Neural cell (in vitro differentiated cells): ENCODE measurements at regions not wholly inside any gene's neighbourhood (a gene's known extent, or its start where the extent isn't known, plus 50 kb on each side); places are given as distances from the start of the nearest gene placed in this dataset.

Experiments
- H2AFZ ChIP-seq: fragments of 200-600, 300-800 bp; sonication (generic), shearing (Covaris generic); 2 replicates; pipeline ENCODE4 v1.6.0; 2014; ENCODE audit warnings: low read depth, mild to moderate bottlenecking, antibody characterized with exemption, low read length, moderate library complexity
- H3F3A ChIP-seq: fragments of 200-600 bp; shearing (Covaris generic); 2 replicates; pipeline ENCODE4 v1.6.1; 2016; ENCODE audit warnings: mild to moderate bottlenecking, moderate library complexity, mixed read lengths, antibody characterized with exemption, low read length; ENCODE audit not compliant: insufficient read depth, poor library complexity, severe bottlenecking
- H3K27ac ChIP-seq: fragments of 200-600, 300-800 bp; sonication (generic), shearing (Covaris generic); 2 replicates; pipeline ENCODE4 v1.5.1; 2014; ENCODE audit warnings: mild to moderate bottlenecking, low read length, moderate library complexity
- H3K27me3 ChIP-seq: fragments of 300-800, 200-600 bp; sonication (generic), shearing (Covaris generic); 2 replicates; pipeline ENCODE4 v1.6.0; 2014; ENCODE audit warnings: mild to moderate bottlenecking, low read depth, low read length, moderate library complexity; ENCODE audit not compliant: insufficient read depth
- H3K36me3 ChIP-seq: fragments of 300-800, 200-600 bp; sonication (generic), shearing (Covaris generic); 2 replicates; pipeline ENCODE4 v1.5.1; 2014; ENCODE audit warnings: mild to moderate bottlenecking, antibody characterized with exemption, low read length, moderate library complexity; ENCODE audit not compliant: insufficient read depth
- H3K4me2 ChIP-seq: fragments of 300-800, 200-600 bp; sonication (generic), shearing (Covaris generic); 2 replicates; pipeline ENCODE4 v1.6.0; 2014; ENCODE audit warnings: mild to moderate bottlenecking, low read length
- H3K4me3 ChIP-seq: fragments of 300-800, 200-600 bp; sonication (generic), shearing (Covaris generic); 2 replicates; pipeline ENCODE4 v1.5.1; 2014; ENCODE audit warnings: mild to moderate bottlenecking, low read length, moderate library complexity
- H3K79me2 ChIP-seq: fragments of 200-600 bp; shearing (Covaris generic); replicated peaks from 2 replicates; pipeline ENCODE4 v1.6.0; 2014; ENCODE audit warnings: mild to moderate bottlenecking, low read length, moderate library complexity; ENCODE audit not compliant: insufficient read depth
- H3K9ac ChIP-seq: fragments of 300-800, 200-600 bp; sonication (generic), shearing (Covaris generic); 2 replicates; pipeline ENCODE4 v1.6.1; 2016; ENCODE audit warnings: mild to moderate bottlenecking, low read length, mixed read lengths
- H3K9me2 ChIP-seq: fragments of 200-600 bp; shearing (Covaris generic); 2 replicates; pipeline ENCODE4 v1.6.1; 2016; ENCODE audit warnings: mild to moderate bottlenecking, low read length, mixed read lengths; ENCODE audit not compliant: insufficient read depth
- H3K9me3 ChIP-seq: fragments of 200-600, 300-800 bp; sonication (generic), shearing (Covaris generic); 2 replicates; pipeline ENCODE4 v1.6.1; 2016; ENCODE audit warnings: mild to moderate bottlenecking, mixed run types, low read length, moderate library complexity, mixed read lengths
- H4K20me1 ChIP-seq: fragments of 200-600 bp; shearing (Covaris generic); 2 replicates; pipeline ENCODE4 v1.6.1; 2016; ENCODE audit warnings: mild to moderate bottlenecking, mixed run types; ENCODE audit not compliant: insufficient read depth
- EP300 ChIP-seq: fragments of 450-650 bp; conservative IDR thresholded peaks from 2 replicates; pipeline ENCODE4 v1.6.1; 2014; ENCODE audit warnings: antibody characterized with exemption, mild to moderate bottlenecking, moderate library complexity; ENCODE audit not compliant: poor library complexity, severe bottlenecking
- MXI1 ChIP-seq: fragments of 450-650 bp; conservative IDR thresholded peaks from 2 replicates; pipeline ENCODE4 v1.6.1; 2014; ENCODE audit warnings: antibody characterized with exemption, mild to moderate bottlenecking; ENCODE audit not compliant: poor library complexity, severe bottlenecking
- POLR2AphosphoS5 ChIP-seq: IDR thresholded peaks from 2 replicates; pipeline ENCODE4 v1.6.1; 2012
- RAD21 ChIP-seq: fragments of 450-650 bp; conservative IDR thresholded peaks from 2 replicates; pipeline ENCODE4 v1.6.1; 2014; ENCODE audit warnings: antibody characterized with exemption, mild to moderate bottlenecking, moderate library complexity
- TAF1 ChIP-seq: IDR thresholded peaks from 2 replicates; pipeline ENCODE4 v1.6.1; 2012; ENCODE audit warnings: low read depth
- TF ChIP-seq, protein P1 (sequence below): fragments of 450-650 bp; IDR thresholded peaks from 2 replicates; pipeline ENCODE4 v1.5.1; 2014; ENCODE audit warnings: antibody characterized with exemption, mild to moderate bottlenecking, moderate library complexity; ENCODE audit not compliant: poor library complexity, severe bottlenecking
- TF ChIP-seq, protein P2 (sequence below): IDR thresholded peaks from 2 replicates; pipeline ENCODE4 v1.6.1; 2012; ENCODE audit warnings: borderline replicate concordance

DNA sequence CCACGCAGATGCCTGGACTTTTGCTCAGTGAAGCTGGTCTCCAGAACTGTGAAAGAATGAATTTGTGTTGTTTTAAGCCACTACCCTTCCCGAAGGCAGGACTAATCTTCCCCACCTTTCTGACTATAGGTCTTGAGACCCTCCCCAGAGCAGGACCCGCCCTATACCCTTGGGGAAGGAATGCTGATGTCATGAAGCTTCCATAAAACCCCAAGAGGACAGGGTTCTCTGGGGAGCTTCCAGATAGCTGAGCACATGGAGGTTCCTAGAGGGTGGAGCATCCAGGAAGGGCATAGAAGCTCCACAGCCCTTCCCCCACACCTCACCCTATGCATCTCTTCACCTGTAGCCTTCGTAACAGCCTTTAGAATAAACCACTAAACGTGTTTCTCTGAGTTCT lies 287.8 kb downstream of the SOX9 start:
- no peak for TF ChIP-seq EP300
- H3K27me3 ChIP-seq: no peaks in the 10 kb centered on the region
- no peaks in the 10 kb centered on the region for H3K9me3 ChIP-seq
- no peak overlapping the region for H3K27ac ChIP-seq
- H2AFZ ChIP-seq: no peak overlapping the region
- H3F3A ChIP-seq: no peaks in the 10 kb centered on the region
- H3K79me2 ChIP-seq: no peaks in the 10 kb centered on the region
- H3K9me2 ChIP-seq: no peaks in the 10 kb centered on the region
- no peaks in the 10 kb centered on the region for H3K36me3 ChIP-seq
- H3K4me2 ChIP-seq: no peak overlapping the region
- H4K20me1 ChIP-seq: no peaks in the 10 kb centered on the region
- no peak overlapping the region for H3K9ac ChIP-seq
- H3K4me3 ChIP-seq: no peak overlapping the region

DNA sequence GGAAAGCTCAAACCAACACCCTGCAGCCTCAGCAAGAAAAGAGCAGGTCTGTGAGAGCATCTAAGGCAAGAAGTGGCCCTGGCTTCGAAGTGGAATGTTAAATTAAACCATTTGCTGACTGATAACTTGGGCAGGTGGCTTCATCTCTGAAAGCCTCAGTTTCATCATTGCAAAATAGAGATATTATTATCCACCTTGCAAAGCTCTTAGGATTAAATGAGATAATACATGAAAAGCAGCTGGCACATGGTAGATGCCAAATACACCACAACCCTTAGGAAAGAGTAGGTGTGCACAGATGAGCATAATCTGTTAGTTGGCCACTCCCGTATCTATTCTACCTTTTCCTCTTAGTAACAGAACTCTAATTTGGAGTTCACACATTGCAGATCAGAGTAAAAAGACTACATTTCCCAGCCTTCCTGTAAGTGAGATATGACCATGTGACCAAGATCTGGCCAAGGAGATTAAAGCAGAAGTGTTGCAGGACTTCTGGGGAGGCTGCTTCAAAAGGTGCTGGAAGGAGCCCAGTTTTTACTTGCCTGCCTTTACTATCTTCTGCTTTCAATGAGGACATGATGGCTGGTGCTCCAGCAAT lies 288.7 kb downstream of the SOX9 start:
- Histone ChIP-seq H3F3A (no peaks in the 10 kb centered on the region), H3K4me2 (no peak overlapping the region), H3K9ac (no peak overlapping the region), H3K27ac (no peak overlapping the region), H3K27me3 (no peaks in the 10 kb centered on the region), H4K20me1 (no peaks in the 10 kb centered on the region), H3K36me3 (no peaks in the 10 kb centered on the region), H3K79me2 (no peaks in the 10 kb centered on the region), H3K9me3 (no peaks in the 10 kb centered on the region), H3K4me3 (no peak overlapping the region), H3K9me2 (no peaks in the 10 kb centered on the region), H2AFZ (no peak overlapping the region)
- no peak for TF ChIP-seq RAD21
- no peak for TF ChIP-seq TAF1
- TF ChIP-seq MXI1: no peak
- TF ChIP-seq, protein P1, sequence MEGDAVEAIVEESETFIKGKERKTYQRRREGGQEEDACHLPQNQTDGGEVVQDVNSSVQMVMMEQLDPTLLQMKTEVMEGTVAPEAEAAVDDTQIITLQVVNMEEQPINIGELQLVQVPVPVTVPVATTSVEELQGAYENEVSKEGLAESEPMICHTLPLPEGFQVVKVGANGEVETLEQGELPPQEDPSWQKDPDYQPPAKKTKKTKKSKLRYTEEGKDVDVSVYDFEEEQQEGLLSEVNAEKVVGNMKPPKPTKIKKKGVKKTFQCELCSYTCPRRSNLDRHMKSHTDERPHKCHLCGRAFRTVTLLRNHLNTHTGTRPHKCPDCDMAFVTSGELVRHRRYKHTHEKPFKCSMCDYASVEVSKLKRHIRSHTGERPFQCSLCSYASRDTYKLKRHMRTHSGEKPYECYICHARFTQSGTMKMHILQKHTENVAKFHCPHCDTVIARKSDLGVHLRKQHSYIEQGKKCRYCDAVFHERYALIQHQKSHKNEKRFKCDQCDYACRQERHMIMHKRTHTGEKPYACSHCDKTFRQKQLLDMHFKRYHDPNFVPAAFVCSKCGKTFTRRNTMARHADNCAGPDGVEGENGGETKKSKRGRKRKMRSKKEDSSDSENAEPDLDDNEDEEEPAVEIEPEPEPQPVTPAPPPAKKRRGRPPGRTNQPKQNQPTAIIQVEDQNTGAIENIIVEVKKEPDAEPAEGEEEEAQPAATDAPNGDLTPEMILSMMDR: no peak
- TF ChIP-seq EP300: no peak

DNA sequence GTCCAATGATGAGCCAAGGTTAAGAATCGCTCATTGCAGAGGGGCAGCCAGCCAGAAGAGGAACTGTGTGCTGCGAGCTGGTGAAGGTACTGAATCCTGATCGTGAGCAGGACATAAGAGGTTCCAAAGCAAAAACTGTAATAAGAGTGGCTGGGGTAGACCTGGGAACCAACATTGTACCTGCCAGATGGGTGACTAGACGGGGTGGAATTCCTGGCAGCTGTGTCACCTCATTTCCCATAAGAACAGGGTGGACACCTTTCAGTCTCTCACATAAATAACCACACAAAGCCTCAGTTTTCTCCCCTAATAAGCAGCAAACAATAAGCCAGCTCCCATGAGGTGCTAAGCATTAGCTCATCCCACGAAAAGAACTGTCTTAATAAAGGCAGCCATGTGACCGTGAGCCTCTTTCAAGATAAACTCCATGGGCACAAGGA lies 290.3 kb downstream of the SOX9 start:
- Histone ChIP-seq H3K27ac (no peak overlapping the region), H3K9me3 (no peaks in the 10 kb centered on the region), H3K36me3 (no peaks in the 10 kb centered on the region), H4K20me1 (no peaks in the 10 kb centered on the region), H3K4me2 (no peak overlapping the region), H3K4me3 (no peak overlapping the region), H3K9ac (no peak overlapping the region), H3K9me2 (no peaks in the 10 kb centered on the region), H3K79me2 (no peaks in the 10 kb centered on the region), H3F3A (no peaks in the 10 kb centered on the region), H2AFZ (no peak overlapping the region), H3K27me3 (no peaks in the 10 kb centered on the region)
- TF ChIP-seq, protein P1: no peak
- no peak for TF ChIP-seq TAF1

DNA sequence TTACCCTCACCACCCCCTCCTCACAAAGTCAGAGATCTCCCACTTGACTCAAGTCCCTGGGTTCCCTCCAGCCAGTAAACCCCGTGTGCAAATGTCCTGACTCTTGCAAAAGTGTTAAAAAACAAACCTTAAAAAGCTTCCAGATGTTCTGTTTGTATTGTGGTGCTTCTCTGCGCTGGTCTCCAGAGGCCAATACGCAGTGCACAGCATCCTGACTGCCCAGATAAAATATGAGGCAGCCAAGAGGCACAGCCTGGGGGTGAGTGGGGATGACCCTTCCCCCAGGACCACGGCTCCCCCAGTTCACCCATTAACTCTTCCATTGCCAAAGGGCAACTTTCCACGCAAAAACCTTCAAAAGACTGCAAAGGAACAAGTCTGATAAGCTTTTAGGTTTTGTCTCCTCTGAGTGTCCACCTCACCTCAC lies 291.8 kb downstream of the SOX9 start:
- Histone ChIP-seq H3F3A (no peaks in the 10 kb centered on the region), H3K9me3 (peaks cover under 1% of the 10 kb centered on the region), H3K36me3 (no peaks in the 10 kb centered on the region), H3K27me3 (no peaks in the 10 kb centered on the region), H3K9ac (no peak overlapping the region), H3K79me2 (no peaks in the 10 kb centered on the region), H3K4me3 (no peak overlapping the region), H4K20me1 (no peaks in the 10 kb centered on the region), H2AFZ (no peak overlapping the region), H3K9me2 (no peaks in the 10 kb centered on the region), H3K4me2 (no peak overlapping the region), H3K27ac (no peak overlapping the region)
- TF ChIP-seq POLR2AphosphoS5: no peak
- TF ChIP-seq, protein P1: no peak
- TF ChIP-seq, protein P2, sequence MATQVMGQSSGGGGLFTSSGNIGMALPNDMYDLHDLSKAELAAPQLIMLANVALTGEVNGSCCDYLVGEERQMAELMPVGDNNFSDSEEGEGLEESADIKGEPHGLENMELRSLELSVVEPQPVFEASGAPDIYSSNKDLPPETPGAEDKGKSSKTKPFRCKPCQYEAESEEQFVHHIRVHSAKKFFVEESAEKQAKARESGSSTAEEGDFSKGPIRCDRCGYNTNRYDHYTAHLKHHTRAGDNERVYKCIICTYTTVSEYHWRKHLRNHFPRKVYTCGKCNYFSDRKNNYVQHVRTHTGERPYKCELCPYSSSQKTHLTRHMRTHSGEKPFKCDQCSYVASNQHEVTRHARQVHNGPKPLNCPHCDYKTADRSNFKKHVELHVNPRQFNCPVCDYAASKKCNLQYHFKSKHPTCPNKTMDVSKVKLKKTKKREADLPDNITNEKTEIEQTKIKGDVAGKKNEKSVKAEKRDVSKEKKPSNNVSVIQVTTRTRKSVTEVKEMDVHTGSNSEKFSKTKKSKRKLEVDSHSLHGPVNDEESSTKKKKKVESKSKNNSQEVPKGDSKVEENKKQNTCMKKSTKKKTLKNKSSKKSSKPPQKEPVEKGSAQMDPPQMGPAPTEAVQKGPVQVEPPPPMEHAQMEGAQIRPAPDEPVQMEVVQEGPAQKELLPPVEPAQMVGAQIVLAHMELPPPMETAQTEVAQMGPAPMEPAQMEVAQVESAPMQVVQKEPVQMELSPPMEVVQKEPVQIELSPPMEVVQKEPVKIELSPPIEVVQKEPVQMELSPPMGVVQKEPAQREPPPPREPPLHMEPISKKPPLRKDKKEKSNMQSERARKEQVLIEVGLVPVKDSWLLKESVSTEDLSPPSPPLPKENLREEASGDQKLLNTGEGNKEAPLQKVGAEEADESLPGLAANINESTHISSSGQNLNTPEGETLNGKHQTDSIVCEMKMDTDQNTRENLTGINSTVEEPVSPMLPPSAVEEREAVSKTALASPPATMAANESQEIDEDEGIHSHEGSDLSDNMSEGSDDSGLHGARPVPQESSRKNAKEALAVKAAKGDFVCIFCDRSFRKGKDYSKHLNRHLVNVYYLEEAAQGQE: no peak
